NB4 (cell line): ENCODE measurements at regions not wholly inside any gene's neighbourhood (a gene's known extent, or its start where the extent isn't known, plus 50 kb on each side); places are given as distances from the start of the nearest gene placed in this dataset.

Experiments
- DNase-seq: peaks from one replicate; pipeline ENCODE4 v3.0.0; 2010; ENCODE audit warnings: low read depth
- H3K4me3 ChIP-seq: one replicate; pipeline ENCODE4 v1.5.1; 2011; ENCODE audit warnings: mild to moderate bottlenecking, low read depth, low read length, moderate library complexity
- MYC ChIP-seq: IDR thresholded peaks from 2 replicates; pipeline ENCODE4 v1.6.1; 2011; ENCODE audit warnings: low read depth, low read length
- POLR2A ChIP-seq: IDR thresholded peaks from 2 replicates; pipeline ENCODE4 v1.6.1; 2011; ENCODE audit warnings: mild to moderate bottlenecking; ENCODE audit not compliant: insufficient read length; ENCODE audit errors: extremely low read depth
- TF ChIP-seq, protein P1 (sequence below): IDR thresholded peaks from 2 replicates; pipeline ENCODE4 v1.6.1; 2011; ENCODE audit warnings: low read depth, low read length
- TF ChIP-seq, protein P2 (sequence below): IDR thresholded peaks from one replicate; pipeline ENCODE4 v1.5.1; 2012; ENCODE audit warnings: low read depth, low read length

GRCh38 chr3:124584245-124584551 is 146.1 kb upstream of the UMPS start:
- no peak overlapping the region for H3K4me3 ChIP-seq
- TF ChIP-seq, protein P1, sequence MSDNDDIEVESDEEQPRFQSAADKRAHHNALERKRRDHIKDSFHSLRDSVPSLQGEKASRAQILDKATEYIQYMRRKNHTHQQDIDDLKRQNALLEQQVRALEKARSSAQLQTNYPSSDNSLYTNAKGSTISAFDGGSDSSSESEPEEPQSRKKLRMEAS: no peak
- TF ChIP-seq, protein P2, sequence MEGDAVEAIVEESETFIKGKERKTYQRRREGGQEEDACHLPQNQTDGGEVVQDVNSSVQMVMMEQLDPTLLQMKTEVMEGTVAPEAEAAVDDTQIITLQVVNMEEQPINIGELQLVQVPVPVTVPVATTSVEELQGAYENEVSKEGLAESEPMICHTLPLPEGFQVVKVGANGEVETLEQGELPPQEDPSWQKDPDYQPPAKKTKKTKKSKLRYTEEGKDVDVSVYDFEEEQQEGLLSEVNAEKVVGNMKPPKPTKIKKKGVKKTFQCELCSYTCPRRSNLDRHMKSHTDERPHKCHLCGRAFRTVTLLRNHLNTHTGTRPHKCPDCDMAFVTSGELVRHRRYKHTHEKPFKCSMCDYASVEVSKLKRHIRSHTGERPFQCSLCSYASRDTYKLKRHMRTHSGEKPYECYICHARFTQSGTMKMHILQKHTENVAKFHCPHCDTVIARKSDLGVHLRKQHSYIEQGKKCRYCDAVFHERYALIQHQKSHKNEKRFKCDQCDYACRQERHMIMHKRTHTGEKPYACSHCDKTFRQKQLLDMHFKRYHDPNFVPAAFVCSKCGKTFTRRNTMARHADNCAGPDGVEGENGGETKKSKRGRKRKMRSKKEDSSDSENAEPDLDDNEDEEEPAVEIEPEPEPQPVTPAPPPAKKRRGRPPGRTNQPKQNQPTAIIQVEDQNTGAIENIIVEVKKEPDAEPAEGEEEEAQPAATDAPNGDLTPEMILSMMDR: no peak
- no peak for TF ChIP-seq MYC
- no peak for TF ChIP-seq POLR2A
- no peak for DNase-seq

GRCh38 chr3:124584552-124585391 is 145.5 kb upstream of the UMPS start:
- DNase-seq: no peak
- TF ChIP-seq MYC (no peak), POLR2A (no peak)
- TF ChIP-seq, protein P1: no peak
- TF ChIP-seq, protein P2: no peak
- H3K4me3 ChIP-seq: no peak overlapping the region

GRCh38 chr3:124586126-124587052 is 143.9 kb upstream of the UMPS start:
- no peak for DNase-seq
- TF ChIP-seq MYC (no peak), POLR2A (no peak)
- TF ChIP-seq, protein P2: no peak
- TF ChIP-seq, protein P1: no peak
- H3K4me3 ChIP-seq: no peak overlapping the region

GRCh38 chr3:124587053-124587408 is 143.2 kb upstream of the UMPS start:
- TF ChIP-seq, protein P2: no peak
- TF ChIP-seq POLR2A (no peak), MYC (no peak)
- TF ChIP-seq, protein P1: no peak
- no peak overlapping the region for H3K4me3 ChIP-seq
- no peak for DNase-seq

DNA sequence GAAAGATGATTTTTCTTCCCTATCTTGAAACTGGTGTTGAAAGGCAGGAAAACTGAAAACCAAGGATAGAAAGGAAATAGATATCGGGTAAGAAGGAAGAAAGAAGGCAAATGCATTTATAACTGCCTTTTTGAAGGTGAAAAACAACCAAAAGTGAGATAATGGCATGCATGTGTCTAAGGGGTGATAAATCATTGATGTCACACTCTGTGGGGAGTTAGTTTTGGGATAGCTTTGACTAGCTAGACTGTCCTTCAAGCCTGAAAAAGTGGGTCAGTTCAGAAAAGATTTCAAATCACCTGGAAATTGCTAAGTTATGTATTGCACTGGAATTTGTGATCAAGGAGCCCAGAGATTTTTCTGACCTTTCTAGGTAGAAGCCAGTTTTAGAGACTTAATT is 142.2 kb upstream of the UMPS start:
- no peak for DNase-seq
- TF ChIP-seq, protein P2: no peak
- no peak for TF ChIP-seq POLR2A
- TF ChIP-seq MYC: no peak
- TF ChIP-seq, protein P1: no peak
- no peak overlapping the region for H3K4me3 ChIP-seq
